DND-41 (cell line): ENCODE measurements at regions not wholly inside any gene's neighbourhood (a gene's known extent, or its start where the extent isn't known, plus 50 kb on each side); places are given as distances from the start of the nearest gene placed in this dataset.

Source experiments
- EZH2 ChIP-seq: IDR thresholded peaks from 3 replicates; pipeline ENCODE4 v1.6.1; 2012; ENCODE audit warnings: borderline replicate concordance, low read depth, mild to moderate bottlenecking, moderate library complexity, low read length, inconsistent platforms; ENCODE audit not compliant: severe bottlenecking
- TF ChIP-seq, protein P1 (sequence below): IDR thresholded peaks from 2 replicates; pipeline ENCODE4 v1.5.1; 2012; ENCODE audit warnings: borderline replicate concordance, low read length, moderate library complexity, mild to moderate bottlenecking; ENCODE audit not compliant: poor library complexity, severe bottlenecking; ENCODE audit errors: extremely low read depth

DNA sequence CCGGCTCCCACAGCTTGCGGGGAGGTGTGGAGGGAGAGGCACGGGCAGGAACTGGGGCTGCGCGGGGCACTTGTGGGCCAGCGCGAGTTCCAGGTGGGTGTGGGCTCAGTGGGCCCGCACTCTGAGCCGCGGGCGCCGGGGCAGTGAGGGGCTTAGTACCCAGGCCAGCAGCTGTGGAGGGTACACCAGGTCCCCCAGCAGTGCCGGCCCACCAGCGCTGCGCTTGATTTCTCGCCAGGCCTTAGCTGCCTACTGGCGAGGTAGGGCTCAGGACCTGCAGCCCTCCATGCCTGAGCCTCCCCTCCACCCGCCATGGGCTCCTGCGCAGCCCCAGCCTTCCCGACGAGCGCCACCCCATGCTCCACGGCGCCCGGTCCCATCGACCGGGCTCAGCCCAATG lies 337.9 kb upstream of the ACVR2A start:
- TF ChIP-seq, protein P1, sequence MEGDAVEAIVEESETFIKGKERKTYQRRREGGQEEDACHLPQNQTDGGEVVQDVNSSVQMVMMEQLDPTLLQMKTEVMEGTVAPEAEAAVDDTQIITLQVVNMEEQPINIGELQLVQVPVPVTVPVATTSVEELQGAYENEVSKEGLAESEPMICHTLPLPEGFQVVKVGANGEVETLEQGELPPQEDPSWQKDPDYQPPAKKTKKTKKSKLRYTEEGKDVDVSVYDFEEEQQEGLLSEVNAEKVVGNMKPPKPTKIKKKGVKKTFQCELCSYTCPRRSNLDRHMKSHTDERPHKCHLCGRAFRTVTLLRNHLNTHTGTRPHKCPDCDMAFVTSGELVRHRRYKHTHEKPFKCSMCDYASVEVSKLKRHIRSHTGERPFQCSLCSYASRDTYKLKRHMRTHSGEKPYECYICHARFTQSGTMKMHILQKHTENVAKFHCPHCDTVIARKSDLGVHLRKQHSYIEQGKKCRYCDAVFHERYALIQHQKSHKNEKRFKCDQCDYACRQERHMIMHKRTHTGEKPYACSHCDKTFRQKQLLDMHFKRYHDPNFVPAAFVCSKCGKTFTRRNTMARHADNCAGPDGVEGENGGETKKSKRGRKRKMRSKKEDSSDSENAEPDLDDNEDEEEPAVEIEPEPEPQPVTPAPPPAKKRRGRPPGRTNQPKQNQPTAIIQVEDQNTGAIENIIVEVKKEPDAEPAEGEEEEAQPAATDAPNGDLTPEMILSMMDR = no peak
- no peak for TF ChIP-seq EZH2
